Ishikawa (cell line): ENCODE measurements at regions not wholly inside any gene's neighbourhood (a gene's known extent, or its start where the extent isn't known, plus 50 kb on each side); places are given as distances from the start of the nearest gene placed in this dataset.

ENCODE experiments used
- CEBPB ChIP-seq: IDR thresholded peaks from 2 replicates; pipeline ENCODE4 v1.6.1; 2012
- CREB1 ChIP-seq: IDR thresholded peaks from 2 replicates; pipeline ENCODE4 v1.6.1; 2012; ENCODE audit warnings: low read depth
- EGR1 ChIP-seq: IDR thresholded peaks from 2 replicates; pipeline ENCODE4 v1.6.1; 2012
- EP300 ChIP-seq: IDR thresholded peaks from 2 replicates; pipeline ENCODE4 v1.6.1; 2012; ENCODE audit warnings: borderline replicate concordance
- FOXM1 ChIP-seq: IDR thresholded peaks from 2 replicates; pipeline ENCODE4 v1.6.1; 2012; ENCODE audit warnings: low read depth, borderline replicate concordance
- MAX ChIP-seq: IDR thresholded peaks from 2 replicates; pipeline ENCODE4 v1.6.1; 2012
- NFIC ChIP-seq: IDR thresholded peaks from 2 replicates; pipeline ENCODE4 v1.6.1; 2012
- RAD21 ChIP-seq: IDR thresholded peaks from 2 replicates; pipeline ENCODE4 v1.6.1; 2012; ENCODE audit warnings: low read depth
- TAF1 ChIP-seq: IDR thresholded peaks from 2 replicates; pipeline ENCODE4 v1.6.1; 2012; ENCODE audit warnings: low read depth, mild to moderate bottlenecking
- TCF12 ChIP-seq: IDR thresholded peaks from 2 replicates; pipeline ENCODE4 v1.6.1; 2012; ENCODE audit warnings: low read depth
- TEAD4 ChIP-seq: IDR thresholded peaks from 2 replicates; pipeline ENCODE4 v1.6.1; 2012
- YY1 ChIP-seq: IDR thresholded peaks from 2 replicates; pipeline ENCODE4 v1.6.1; 2012; ENCODE audit warnings: low read depth
- ZBTB7A ChIP-seq: IDR thresholded peaks from 2 replicates; pipeline ENCODE4 v1.6.1; 2012; ENCODE audit warnings: low read depth
- TF ChIP-seq, protein P1 (sequence below): IDR thresholded peaks from 2 replicates; pipeline ENCODE4 v1.6.1; 2012; ENCODE audit warnings: low read depth, mild to moderate bottlenecking
- TF ChIP-seq, protein P2 (sequence below): IDR thresholded peaks from 2 replicates; pipeline ENCODE4 v1.6.1; 2012

DNA sequence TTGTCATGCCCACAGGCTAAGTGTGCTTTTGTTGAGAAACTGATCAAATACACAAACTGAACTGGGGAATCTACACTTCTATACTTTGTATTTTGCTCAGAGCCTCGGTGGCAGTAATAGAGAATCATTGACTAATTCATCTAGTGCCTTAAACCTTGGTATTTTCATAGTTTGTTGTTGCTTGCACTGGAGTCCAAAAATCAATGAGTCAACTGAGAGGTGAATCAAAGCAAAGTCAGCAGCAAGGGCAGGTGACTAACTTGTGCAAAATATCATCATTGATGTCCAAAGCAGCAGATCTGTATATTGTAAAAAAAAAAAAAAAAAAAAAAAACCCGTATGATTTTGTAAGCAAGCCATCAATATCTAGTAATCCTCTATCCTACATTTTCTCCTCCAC is 296.4 kb downstream of the MAP2K6 start:
- TF ChIP-seq, protein P1, sequence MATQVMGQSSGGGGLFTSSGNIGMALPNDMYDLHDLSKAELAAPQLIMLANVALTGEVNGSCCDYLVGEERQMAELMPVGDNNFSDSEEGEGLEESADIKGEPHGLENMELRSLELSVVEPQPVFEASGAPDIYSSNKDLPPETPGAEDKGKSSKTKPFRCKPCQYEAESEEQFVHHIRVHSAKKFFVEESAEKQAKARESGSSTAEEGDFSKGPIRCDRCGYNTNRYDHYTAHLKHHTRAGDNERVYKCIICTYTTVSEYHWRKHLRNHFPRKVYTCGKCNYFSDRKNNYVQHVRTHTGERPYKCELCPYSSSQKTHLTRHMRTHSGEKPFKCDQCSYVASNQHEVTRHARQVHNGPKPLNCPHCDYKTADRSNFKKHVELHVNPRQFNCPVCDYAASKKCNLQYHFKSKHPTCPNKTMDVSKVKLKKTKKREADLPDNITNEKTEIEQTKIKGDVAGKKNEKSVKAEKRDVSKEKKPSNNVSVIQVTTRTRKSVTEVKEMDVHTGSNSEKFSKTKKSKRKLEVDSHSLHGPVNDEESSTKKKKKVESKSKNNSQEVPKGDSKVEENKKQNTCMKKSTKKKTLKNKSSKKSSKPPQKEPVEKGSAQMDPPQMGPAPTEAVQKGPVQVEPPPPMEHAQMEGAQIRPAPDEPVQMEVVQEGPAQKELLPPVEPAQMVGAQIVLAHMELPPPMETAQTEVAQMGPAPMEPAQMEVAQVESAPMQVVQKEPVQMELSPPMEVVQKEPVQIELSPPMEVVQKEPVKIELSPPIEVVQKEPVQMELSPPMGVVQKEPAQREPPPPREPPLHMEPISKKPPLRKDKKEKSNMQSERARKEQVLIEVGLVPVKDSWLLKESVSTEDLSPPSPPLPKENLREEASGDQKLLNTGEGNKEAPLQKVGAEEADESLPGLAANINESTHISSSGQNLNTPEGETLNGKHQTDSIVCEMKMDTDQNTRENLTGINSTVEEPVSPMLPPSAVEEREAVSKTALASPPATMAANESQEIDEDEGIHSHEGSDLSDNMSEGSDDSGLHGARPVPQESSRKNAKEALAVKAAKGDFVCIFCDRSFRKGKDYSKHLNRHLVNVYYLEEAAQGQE = no peak
- TF ChIP-seq, protein P2, sequence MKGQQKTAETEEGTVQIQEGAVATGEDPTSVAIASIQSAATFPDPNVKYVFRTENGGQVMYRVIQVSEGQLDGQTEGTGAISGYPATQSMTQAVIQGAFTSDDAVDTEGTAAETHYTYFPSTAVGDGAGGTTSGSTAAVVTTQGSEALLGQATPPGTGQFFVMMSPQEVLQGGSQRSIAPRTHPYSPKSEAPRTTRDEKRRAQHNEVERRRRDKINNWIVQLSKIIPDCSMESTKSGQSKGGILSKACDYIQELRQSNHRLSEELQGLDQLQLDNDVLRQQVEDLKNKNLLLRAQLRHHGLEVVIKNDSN = no peak
- TF ChIP-seq TEAD4 = no peak
- no peak for TF ChIP-seq CEBPB
- no peak for TF ChIP-seq CREB1
- no peak for TF ChIP-seq TCF12
- no peak for TF ChIP-seq NFIC
- no peak for TF ChIP-seq RAD21
- TF ChIP-seq EGR1 = no peak
- no peak for TF ChIP-seq MAX
- no peak for TF ChIP-seq EP300
- TF ChIP-seq TAF1 = no peak
- TF ChIP-seq ZBTB7A = no peak
- TF ChIP-seq YY1 = no peak
- TF ChIP-seq FOXM1 = no peak

DNA sequence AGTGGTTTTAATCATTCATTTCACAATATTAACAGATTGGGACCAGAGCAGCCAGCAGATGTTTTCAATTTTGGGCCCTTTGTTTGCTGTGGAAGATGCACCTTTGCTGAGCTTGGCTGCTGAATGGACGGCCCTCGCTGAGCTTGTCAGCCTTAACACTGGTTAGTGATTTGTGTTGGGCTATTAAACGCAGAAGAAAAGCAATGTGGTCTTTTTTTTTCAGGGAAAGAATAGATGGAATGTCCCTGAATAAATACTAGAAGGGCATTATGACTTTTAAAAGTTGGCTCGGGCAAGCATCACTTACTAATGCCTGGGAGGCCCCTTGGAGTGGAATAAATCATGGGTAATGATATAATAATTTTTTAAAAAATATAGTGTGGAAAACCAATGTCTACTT is 297.0 kb downstream of the MAP2K6 start:
- TF ChIP-seq TEAD4 = no peak
- TF ChIP-seq, protein P2 = no peak
- TF ChIP-seq RAD21 = no peak
- no peak for TF ChIP-seq TCF12
- no peak for TF ChIP-seq MAX

DNA sequence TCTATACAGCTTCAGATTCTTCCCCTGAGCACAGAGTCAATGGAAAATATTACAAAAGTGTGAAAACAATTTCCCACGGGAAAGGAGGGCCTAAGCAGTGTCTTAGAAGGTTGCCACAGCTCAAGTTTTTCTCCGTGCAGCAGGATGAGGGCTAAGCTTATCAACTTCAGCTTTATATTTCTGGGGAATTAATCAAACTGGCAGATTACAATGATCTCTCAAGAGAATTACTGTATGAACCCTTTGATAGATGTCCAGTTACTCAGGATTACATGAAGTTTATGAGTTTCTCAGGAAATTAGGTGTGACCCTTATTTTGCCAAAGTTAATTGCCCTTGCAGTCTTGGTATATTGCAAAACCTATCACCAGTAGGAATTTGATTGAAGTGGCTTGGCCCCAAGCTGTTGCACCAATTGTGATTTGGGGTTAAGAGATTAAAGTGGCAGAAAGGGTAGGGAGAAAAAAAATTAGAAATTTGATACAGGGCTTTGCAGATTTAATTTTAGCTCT is 298.4 kb downstream of the MAP2K6 start:
- TF ChIP-seq, protein P1 = no peak
- TF ChIP-seq MAX (no peak), EGR1 (no peak), NFIC (no peak)

DNA sequence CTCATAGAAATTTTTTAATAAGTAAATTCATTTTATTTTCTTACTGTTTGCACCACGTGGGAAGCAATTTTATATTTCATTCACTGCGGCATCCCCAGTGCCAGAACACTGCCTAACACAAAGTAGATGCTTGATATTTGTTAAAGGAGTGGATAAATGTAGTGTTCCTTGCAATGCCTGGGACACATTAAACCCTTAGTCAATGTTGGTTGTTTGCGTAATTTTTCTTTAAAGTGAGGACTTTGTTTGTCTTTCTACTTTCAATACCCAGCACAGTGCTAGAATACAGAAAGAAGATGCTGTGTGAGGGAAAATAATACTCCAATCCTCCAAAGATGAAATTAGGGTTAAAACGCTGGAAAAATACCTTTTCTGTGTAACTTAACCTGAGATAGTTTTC is 299.3 kb downstream of the MAP2K6 start:
- TF ChIP-seq FOXM1 = no peak
- no peak for TF ChIP-seq RAD21
- no peak for TF ChIP-seq EGR1
- no peak for TF ChIP-seq ZBTB7A
- TF ChIP-seq, protein P1 = no peak
- TF ChIP-seq, protein P2 = no peak
- TF ChIP-seq CEBPB = no peak
- TF ChIP-seq MAX = no peak
- no peak for TF ChIP-seq TEAD4
- TF ChIP-seq YY1 = no peak
- TF ChIP-seq NFIC = no peak
- TF ChIP-seq TCF12 = no peak
- no peak for TF ChIP-seq EP300
- no peak for TF ChIP-seq TAF1
- no peak for TF ChIP-seq CREB1
